Cardiac fibroblast (primary cell): ENCODE measurements at regions not wholly inside any gene's neighbourhood (a gene's known extent, or its start where the extent isn't known, plus 50 kb on each side); places are given as distances from the start of the nearest gene placed in this dataset.
"Not testable (repeated sequence)": the region's sequence is repeated elsewhere in the genome, so short reads cannot be mapped to it uniquely, and the experiment has no call there.

Experiments
- DNase-seq, 2 donors: peaks; one replicate each; pipeline versions ENCODE4 v3.0.0 to v3.0.0-alpha.2; 2010; ENCODE audit warnings: low read depth in 2 of 2
- H3K4me3 ChIP-seq, 2 donors: replicated peaks in 1 of 2; 1 replicate in 1 of 2; 2 replicates in 1 of 2; pipeline ENCODE4 v1.5.1; 2011; ENCODE audit warnings: low read depth in 2 of 2, low read length in 2 of 2, mild to moderate bottlenecking in 2 of 2, moderate library complexity in 1 of 2
- CTCF ChIP-seq: IDR thresholded peaks from one replicate; pipeline ENCODE4 v1.5.1; 2011; ENCODE audit warnings: low read depth, mild to moderate bottlenecking, low read length, inconsistent platforms

- TF ChIP-seq CTCF, result no peak
- DNase-seq, result no peak
- H3K4me3 ChIP-seq, result no peak overlapping the region
These were observed 98.8 kb downstream of the CARTPT start for GRCh38 chr5:71817891-71818290.

GRCh38 chr5:71821029-71821428 is 102.0 kb downstream of the CARTPT start:
- H3K4me3 ChIP-seq, result no peak overlapping the region
- DNase-seq, result no peak
- TF ChIP-seq CTCF, result no peak

GRCh38 chr5:71822065-71822464 is 103.0 kb downstream of the CARTPT start:
- not testable (repeated sequence) for DNase-seq, H3K4me3 ChIP-seq

- DNase-seq, result no peak
- H3K4me3 ChIP-seq, result no peak overlapping the region
- TF ChIP-seq CTCF, result no peak
These were observed 106.9 kb downstream of the CARTPT start for GRCh38 chr5:71825992-71826391.

- no peak for TF ChIP-seq CTCF
- DNase-seq, result peak in 1 of 2 donors; percentile 80
These were observed 109.4 kb downstream of the CARTPT start for GRCh38 chr5:71828291-71829040.

GRCh38 chr5:71829206-71829605 is 110.1 kb downstream of the CARTPT start:
- no peak for TF ChIP-seq CTCF
- no peak overlapping the region for H3K4me3 ChIP-seq
- DNase-seq, result no peak

More at GRCh38 chr5:71828291-71829040, 109.4 kb downstream of the CARTPT start:
- H3K4me3 ChIP-seq, result no peak overlapping the region

GRCh38 chr5:71830681-71831539 is 111.8 kb downstream of the CARTPT start:
- H3K4me3 ChIP-seq, result no peak overlapping the region
- TF ChIP-seq CTCF, result no peak
- DNase-seq, result peak; percentile 90
